HepG2 (cell line): ENCODE measurements at regions not wholly inside any gene's neighbourhood (a gene's known extent, or its start where the extent isn't known, plus 50 kb on each side); places are given as distances from the start of the nearest gene placed in this dataset.

Experiments used
- ATAC-seq: fragments of 200-7000 bp; cut with Tn5 transposase; 3 replicates; pipeline ENCODE4 v1.9.1; 2020; ENCODE audit warnings: mild to moderate bottlenecking, moderate library complexity
- BruUV-seq: library from RNA; stranded (reverse); fragments of 400-500 nt; replicated peaks from 2 replicates; lab custom pipeline; 2021; lab: Mats Ljungman, UMichigan
- CTCF ChIA-PET: fragments of 300-600 bp; formaldehyde crosslinking; extraction: SDS; loops from one replicate; lab custom pipeline; 2021; ENCODE audit warnings: low total read pairs, inconsistent platforms, low intra/inter-chr PET ratio; lab: Yijun Ruan, JAX
- POLR2A ChIA-PET: fragments of 350-600 bp; sonication (Branson Sonifier 250); formaldehyde crosslinking; loops from one replicate; lab custom pipeline; 2020; ENCODE audit warnings: antibody characterized with exemption, inconsistent platforms; lab: Yijun Ruan, JAX
- DNase-seq: peaks from one replicate; pipeline ENCODE4 v3.0.0-alpha.2; 2015; ENCODE audit warnings: low spot score
- FAIRE-seq: peaks from 3 replicates; lab custom pipeline; 2011; peaks lifted over from hg19 to GRCh38; lab: Jason Lieb, UNC
- H2AFZ ChIP-seq: one replicate; pipeline ENCODE4 v1.6.1; 2011; ENCODE audit warnings: low read length, inconsistent platforms
- H3K27ac ChIP-seq: fragments of 300-600 bp; 3 replicates; pipeline ENCODE4 v1.8.0; 2011; ENCODE audit warnings: mixed run types, mild to moderate bottlenecking, mixed read lengths, low read length, inconsistent platforms; ENCODE audit not compliant: insufficient read depth; ENCODE audit errors: extremely low read length
- H3K27me3 ChIP-seq, 2 experiments: fragments of 200-600 bp in 1 of 2; 2 replicates in 1 of 2; 3 replicates in 1 of 2; pipeline versions ENCODE4 v1.6.0 to v1.8.0; 2011; ENCODE audit warnings: low read length in 2 of 2, mild to moderate bottlenecking in 2 of 2, moderate library complexity in 2 of 2, inconsistent platforms in 1 of 2; ENCODE audit not compliant: insufficient read depth in 2 of 2, control insufficient read depth in 1 of 2
- H3K36me3 ChIP-seq, 2 experiments: fragments of 200-600 bp in 1 of 2; replicated peaks in 1 of 2; 2 replicates in 1 of 2; 3 replicates in 1 of 2; pipeline versions ENCODE4 v1.5.1 to v1.8.0; 2011; ENCODE audit warnings: low read length in 2 of 2, inconsistent platforms in 1 of 2; ENCODE audit not compliant: insufficient read depth in 2 of 2, control insufficient read depth in 1 of 2
- H3K4me1 ChIP-seq: 2 replicates; pipeline ENCODE4 v1.5.1; 2012; ENCODE audit warnings: low read length, inconsistent platforms; ENCODE audit not compliant: insufficient read depth
- H3K4me2 ChIP-seq: 2 replicates; pipeline ENCODE4 v1.6.0; 2011; ENCODE audit warnings: low read depth, low read length, inconsistent platforms
- H3K4me3 ChIP-seq, 3 experiments: fragments of 200-600 bp in 1 of 3; sonication (generic), shearing (Covaris generic) in 1 of 3; replicated peaks in 1 of 3; 2 replicates each; pipeline ENCODE4 v1.5.1; 2011 to 2016; ENCODE audit warnings: low read length in 3 of 3, inconsistent platforms in 2 of 3, low read depth in 2 of 3, mild to moderate bottlenecking in 2 of 3, control low read depth in 1 of 3, mixed read lengths in 1 of 3; ENCODE audit not compliant: insufficient read depth in 1 of 3
- H3K79me2 ChIP-seq: one replicate; pipeline ENCODE4 v1.6.1; 2011; ENCODE audit warnings: low read length, inconsistent platforms; ENCODE audit not compliant: insufficient read depth
- H3K9ac ChIP-seq: 2 replicates; pipeline ENCODE4 v1.6.0; 2011; ENCODE audit warnings: mild to moderate bottlenecking, low read depth, low read length, inconsistent platforms; ENCODE audit not compliant: insufficient read depth
- H3K9me3 ChIP-seq: 2 replicates; pipeline ENCODE4 v1.5.1; 2012; ENCODE audit warnings: mild to moderate bottlenecking, low read length
- H4K20me1 ChIP-seq: 2 replicates; pipeline ENCODE4 v1.6.0; 2011; ENCODE audit warnings: inconsistent platforms, mild to moderate bottlenecking, low read length, moderate library complexity; ENCODE audit not compliant: insufficient read depth
- ATRX ChIP-seq: sonication (generic); formaldehyde crosslinking; IDR thresholded peaks from 2 replicates; pipeline ENCODE4 v1.4.0; 2020; ENCODE audit warnings: missing genetic modification reagents, borderline replicate concordance
- DMAP1 ChIP-seq: IDR thresholded peaks from 2 replicates; pipeline ENCODE4 v1.6.1; 2016
- E2F5 ChIP-seq: sonication (generic); formaldehyde crosslinking; conservative IDR thresholded peaks from 2 replicates; pipeline ENCODE4 v1.4.0; 2020; ENCODE audit warnings: missing genetic modification reagents
- EZH2 ChIP-seq: conservative IDR thresholded peaks from 2 replicates; pipeline ENCODE4 v1.6.1; 2012; ENCODE audit warnings: mild to moderate bottlenecking, low read depth, low read length, moderate library complexity
- FLYWCH1 ChIP-seq: sonication (generic); formaldehyde crosslinking; IDR thresholded peaks from 2 replicates; pipeline ENCODE4 v1.8.1; 2023; ENCODE audit warnings: mild to moderate bottlenecking, missing genetic modification reagents
- GZF1 ChIP-seq: sonication (generic); formaldehyde crosslinking; IDR thresholded peaks from 2 replicates; pipeline ENCODE4 v1.5.1; 2020; ENCODE audit warnings: mild to moderate bottlenecking, missing genetic modification reagents
- HNRNPH1 ChIP-seq: fragments of 200-400 bp; formaldehyde crosslinking; optimal IDR thresholded peaks from 2 replicates; pipeline ENCODE3; 2017; ENCODE audit warnings: mild to moderate bottlenecking, low read depth, low read length
- NR2C2 ChIP-seq: sonication (generic); formaldehyde crosslinking; IDR thresholded peaks from 2 replicates; pipeline ENCODE4 v1.4.0; 2020; ENCODE audit warnings: missing genetic modification reagents, mild to moderate bottlenecking, moderate library complexity, borderline replicate concordance
- PLRG1 ChIP-seq: fragments of 450-650 bp; conservative IDR thresholded peaks from 2 replicates; pipeline ENCODE4 v1.6.1; 2016
- POGZ ChIP-seq: sonication (generic); formaldehyde crosslinking; IDR thresholded peaks from 2 replicates; pipeline ENCODE4 v1.4.0; 2020; ENCODE audit warnings: mild to moderate bottlenecking, missing genetic modification reagents
- RBM39 ChIP-seq: fragments of 200-400 bp; formaldehyde crosslinking; IDR thresholded peaks from one replicate; pipeline ENCODE4 v1.6.1; 2018; ENCODE audit warnings: antibody characterized with exemption, mild to moderate bottlenecking, low read depth, low read length; ENCODE audit not compliant: poor library complexity, severe bottlenecking
- RCOR2 ChIP-seq: IDR thresholded peaks from 2 replicates; pipeline ENCODE4 v1.6.1; 2016; ENCODE audit warnings: missing biosample characterization, missing genetic modification reagents
- ZNF20 ChIP-seq: sonication (generic); formaldehyde crosslinking; IDR thresholded peaks from 2 replicates; pipeline ENCODE4 v1.4.0; 2020; ENCODE audit warnings: mild to moderate bottlenecking, moderate library complexity, missing genetic modification reagents
- ZNF350 ChIP-seq: sonication (generic); formaldehyde crosslinking; IDR thresholded peaks from 2 replicates; pipeline ENCODE4 v1.4.0; 2020; ENCODE audit warnings: mild to moderate bottlenecking, low read depth, missing genetic modification reagents, borderline replicate concordance
- ZNF646 ChIP-seq: sonication (generic); formaldehyde crosslinking; IDR thresholded peaks from 2 replicates; pipeline ENCODE4 v1.9.0; 2021; ENCODE audit warnings: mild to moderate bottlenecking, missing genetic modification reagents
- ZNF691 ChIP-seq: sonication (generic); formaldehyde crosslinking; IDR thresholded peaks from 2 replicates; pipeline ENCODE4 v1.4.0; 2020; ENCODE audit warnings: missing genetic modification reagents, low read depth, mild to moderate bottlenecking, borderline replicate concordance
- WGBS: methylation state at CpG from one replicate; pipeline ENCODE4 v1.1.6; 2017; ENCODE audit warnings: low lambda C conversion rate; 5-methylcytosine and 5-hydroxymethylcytosine counted together
- in situ Hi-C: cut with HindIII; loops from 2 replicates; pipeline ENCODE4 v1.10.0; 2017; ENCODE audit warnings: low pct_unique_long_range_greater_than_20kb; ENCODE audit not compliant: extremely low pct_ligation_motif_present
- intact Hi-C: fragments of 100-400 bp; cut with micrococcal nuclease; formaldehyde crosslinking; loops from one replicate; pipeline ENCODE4 v1.10.0; 2022; ENCODE audit not compliant: unreplicated experiment

- TF ChIP-seq PLRG1 (no peak), EZH2 (no peak), ATRX (CRISPR knock-in tag) (no peak), POGZ (CRISPR knock-in tag) (no peak), DMAP1 (CRISPR knock-in tag) (no peak), ZNF691 (no peak), RBM39 (no peak)
- TF ChIP-seq, all 625 proteins: peak for 0
These were observed 142.6 kb upstream of the PROK2 start (continued) for GRCh38 chr3:71927505-71928066.

GRCh38 chr3:71926616-71927015 is 141.7 kb upstream of the PROK2 start:
- DNase-seq (no peak), ATAC-seq (no peak)
- Histone ChIP-seq H3K36me3 (no peaks in the 10 kb centered on the region), H4K20me1 (no peaks in the 10 kb centered on the region), H3K4me1 (no peaks in the 10 kb centered on the region), H3K4me2 (no peak overlapping the region)
- no TSS peak for BruUV-seq
- intact Hi-C loops, result loop anchor here (1.0 kb wide), 1 partner anchor 896 kb away; no protein-coding TSS in a partner anchor
- CTCF ChIA-PET, result no interaction called here
- TF ChIP-seq RCOR2 (no peak), GZF1 (CRISPR knock-in tag) (no peak), ZNF646 (CRISPR knock-in tag) (no peak), ZNF350 (no peak), FLYWCH1 (no peak), HNRNPH1 (no peak), E2F5 (no peak), NR2C2 (CRISPR knock-in tag) (no peak), ZNF20 (no peak)
- TF ChIP-seq, all 625 proteins: peak for 0
- Histone ChIP-seq H3K9me3 (no peaks in the 10 kb centered on the region), H3K9ac (no peak overlapping the region), H3K79me2 (no peaks in the 10 kb centered on the region), H3K4me3 (no peak overlapping the region), H3K27ac (no peak overlapping the region), H3K27me3 (no peaks in the 10 kb centered on the region; a peak in 3 of 5 replicates), H2AFZ (no peak overlapping the region)
- POLR2A ChIA-PET, result no interaction called here
- FAIRE-seq, result no peak
- in situ Hi-C loops, result no loop called here
- WGBS, result 49% methylated on average over 5 of the region's 5 CpGs
